Nephron (organoid): ENCODE measurements at regions not wholly inside any gene's neighbourhood (a gene's known extent, or its start where the extent isn't known, plus 50 kb on each side); places are given as distances from the start of the nearest gene placed in this dataset.

Experiments used
- H3K27ac Mint-ChIP-seq, 3 experiments: 2 replicates each; pipeline ENCODE4 v1.8.0; 2020; ENCODE audit warnings: mixed read lengths in 3 of 3, mild to moderate bottlenecking in 2 of 3, moderate library complexity in 1 of 3
- H3K27me3 Mint-ChIP-seq: 2 replicates; pipeline ENCODE4 v1.8.0; 2021; ENCODE audit warnings: low read depth, mild to moderate bottlenecking, moderate library complexity, mixed read lengths
- H3K36me3 Mint-ChIP-seq: 2 replicates; pipeline ENCODE4 v1.8.0; 2020; ENCODE audit warnings: low read depth, mixed read lengths
- H3K4me1 Mint-ChIP-seq: 2 replicates; pipeline ENCODE4 v1.8.0; 2020; ENCODE audit warnings: mixed read lengths
- H3K4me3 Mint-ChIP-seq, 3 experiments: 2 replicates each; pipeline ENCODE4 v1.8.0; 2020; ENCODE audit warnings: mild to moderate bottlenecking in 3 of 3, mixed read lengths in 3 of 3, moderate library complexity in 2 of 3
- H3K9me3 Mint-ChIP-seq: 2 replicates; pipeline ENCODE4 v1.8.0; 2020; ENCODE audit warnings: mixed read lengths
- CTCF ChIP-seq, 3 experiments: fragments of 200-600 bp; sonication (generic); IDR thresholded peaks; one replicate each; pipeline ENCODE4 v1.5.0; 2021; ENCODE audit warnings: antibody characterized with exemption in 3 of 3; ENCODE audit not compliant: unreplicated experiment in 3 of 3

- H3K36me3 Mint-ChIP-seq = no peaks in the 10 kb centered on the region
- no peaks in the 10 kb centered on the region for H3K27me3 Mint-ChIP-seq
- no peaks in the 10 kb centered on the region for H3K9me3 Mint-ChIP-seq
- no peaks in the 10 kb centered on the region for H3K4me1 Mint-ChIP-seq
- no peak overlapping the region for H3K27ac Mint-ChIP-seq
- H3K4me3 Mint-ChIP-seq = no peak overlapping the region
- TF ChIP-seq CTCF (IDR thresholded peaks at IDR 0.05; ENCODE audit: unreplicated experiment in 3 of 3) = no peak
These were observed 188.1 kb upstream of the SEMA6D start for GRCh38 chr15:47529241-47529640.

- Mint-ChIP-seq H3K27ac (no peak overlapping the region), H3K4me1 (no peaks in the 10 kb centered on the region), H3K27me3 (no peaks in the 10 kb centered on the region), H3K4me3 (no peak overlapping the region), H3K36me3 (no peaks in the 10 kb centered on the region), H3K9me3 (no peaks in the 10 kb centered on the region)
- TF ChIP-seq CTCF (IDR thresholded peaks at IDR 0.05; ENCODE audit: unreplicated experiment in 3 of 3) = no peak
These were observed 182.6 kb upstream of the SEMA6D start for GRCh38 chr15:47534673-47535072.

GRCh38 chr15:47541562-47541961, 175.7 kb upstream of the SEMA6D start:
- no peak overlapping the region for H3K4me3 Mint-ChIP-seq
- peaks cover 3% of the 10 kb centered on the region for H3K27me3 Mint-ChIP-seq
- no peaks in the 10 kb centered on the region for H3K36me3 Mint-ChIP-seq
- H3K9me3 Mint-ChIP-seq = no peaks in the 10 kb centered on the region
- no peak for TF ChIP-seq CTCF (IDR thresholded peaks at IDR 0.05; ENCODE audit: unreplicated experiment in 3 of 3)
- peaks cover 12% of the 10 kb centered on the region for H3K4me1 Mint-ChIP-seq
- H3K27ac Mint-ChIP-seq = peak overlapping the region in 1 of 3 experiments; percentile 41

- H3K4me3 Mint-ChIP-seq = no peak overlapping the region
- TF ChIP-seq CTCF (IDR thresholded peaks at IDR 0.05; ENCODE audit: unreplicated experiment in 3 of 3) = no peak
- peak overlapping the region in 1 of 3 experiments; percentile 39 for H3K27ac Mint-ChIP-seq
- H3K4me1 Mint-ChIP-seq = peaks cover 14% of the 10 kb centered on the region
- H3K9me3 Mint-ChIP-seq = no peaks in the 10 kb centered on the region
- H3K27me3 Mint-ChIP-seq = peaks cover 3% of the 10 kb centered on the region
- no peaks in the 10 kb centered on the region for H3K36me3 Mint-ChIP-seq
These were observed 174.9 kb upstream of the SEMA6D start for GRCh38 chr15:47542312-47542989.

GRCh38 chr15:47548231-47548630, 169.1 kb upstream of the SEMA6D start:
- H3K27me3 Mint-ChIP-seq = no peaks in the 10 kb centered on the region
- H3K4me1 Mint-ChIP-seq = peaks cover 14% of the 10 kb centered on the region
- H3K27ac Mint-ChIP-seq = peak overlapping the region in 1 of 3 experiments; percentile 37
- TF ChIP-seq CTCF (IDR thresholded peaks at IDR 0.05; ENCODE audit: unreplicated experiment in 3 of 3) = no peak
- H3K4me3 Mint-ChIP-seq = no peak overlapping the region
- H3K9me3 Mint-ChIP-seq = no peaks in the 10 kb centered on the region
- no peaks in the 10 kb centered on the region for H3K36me3 Mint-ChIP-seq

- H3K9me3 Mint-ChIP-seq = no peaks in the 10 kb centered on the region
- peaks cover 14% of the 10 kb centered on the region for H3K4me1 Mint-ChIP-seq
- TF ChIP-seq CTCF (IDR thresholded peaks at IDR 0.05; ENCODE audit: unreplicated experiment in 3 of 3) = no peak
- H3K27ac Mint-ChIP-seq = no peak overlapping the region
- no peak overlapping the region for H3K4me3 Mint-ChIP-seq
- no peaks in the 10 kb centered on the region for H3K27me3 Mint-ChIP-seq
- H3K36me3 Mint-ChIP-seq = no peaks in the 10 kb centered on the region
These were observed 168.3 kb upstream of the SEMA6D start for GRCh38 chr15:47548986-47549385.
